ENCODE measurements at regions not wholly inside any gene's neighbourhood (a gene's known extent, or its start where the extent isn't known, plus 50 kb on each side); places are given as distances from the start of the nearest gene placed in this dataset.
"Not testable (repeated sequence)": the region's sequence is repeated elsewhere in the genome, so short reads cannot be mapped to it uniquely, and the experiment has no call there.

- no peaks in the 10 kb centered on the region for H3K79me1 ChIP-seq (replicated peaks; ENCODE audit: low read length, poor library complexity, severe bottlenecking)
- no peak overlapping the region for H2AFZ ChIP-seq (ENCODE audit: low read depth, low read length)
These were observed 177.8 kb downstream of the NPFFR2 start for GRCh38 chr4:72209600-72209999.

GRCh38 chr4:72213763-72214162, 182.0 kb downstream of the NPFFR2 start:
- WGBS: 77% methylated on average over 5 of the region's 5 CpGs
- not testable (repeated sequence) for H3K9ac ChIP-seq (ENCODE audit: low read length); H3K23ac ChIP-seq (ENCODE audit: low read length in 2 of 2); H3K27me3 ChIP-seq (ENCODE audit: control insufficient read depth in 1 of 2, insufficient read depth in 1 of 2, low read length in 2 of 2); H3K14ac ChIP-seq (ENCODE audit: low read length in 2 of 2); H3K79me1 ChIP-seq (replicated peaks; ENCODE audit: low read length, poor library complexity, severe bottlenecking); H4K8ac ChIP-seq (ENCODE audit: low read length); H2AK5ac ChIP-seq (ENCODE audit: low read length, severe bottlenecking); H2BK5ac ChIP-seq (ENCODE audit: low read depth, low read length, poor library complexity, severe bottlenecking); H3K4me3 ChIP-seq (ENCODE audit: insufficient read depth in 1 of 2, low read depth in 1 of 2, low read length in 2 of 2); H2BK120ac ChIP-seq (ENCODE audit: low read depth, low read length); H3K36me3 ChIP-seq (ENCODE audit: control insufficient read depth in 1 of 2, insufficient read depth in 2 of 2, low read depth in 1 of 2, low read length in 2 of 2); H3K4me1 ChIP-seq (ENCODE audit: control insufficient read depth, insufficient read depth, low read depth, low read length); H4K91ac ChIP-seq (ENCODE audit: low read length); H3K27ac ChIP-seq (ENCODE audit: low read length, poor library complexity, severe bottlenecking); H3K4ac ChIP-seq (ENCODE audit: low read depth in 1 of 2, low read length in 2 of 2); H2AFZ ChIP-seq (ENCODE audit: low read depth, low read length); H3K18ac ChIP-seq (ENCODE audit: low read depth in 1 of 2, low read length in 2 of 2); H2BK12ac ChIP-seq (ENCODE audit: low read length in 2 of 2); H2BK15ac ChIP-seq (ENCODE audit: low read depth, poor library complexity, severe bottlenecking); H3K4me2 ChIP-seq (ENCODE audit: low read length, poor library complexity, severe bottlenecking); DNase-seq; H3K9me3 ChIP-seq (ENCODE audit: control insufficient read depth, low read length)

More at GRCh38 chr4:72209600-72209999, 177.8 kb downstream of the NPFFR2 start:
- Histone ChIP-seq H3K14ac (ENCODE audit: low read length in 2 of 2) (no peak overlapping the region), H2BK15ac (ENCODE audit: low read depth, poor library complexity, severe bottlenecking) (no peak overlapping the region), H4K8ac (ENCODE audit: low read length) (no peak overlapping the region), H4K91ac (ENCODE audit: low read length) (no peak overlapping the region), H3K9me3 (ENCODE audit: control insufficient read depth, low read length) (no peaks in the 10 kb centered on the region), H3K9ac (ENCODE audit: low read length) (no peak overlapping the region), H2BK12ac (ENCODE audit: low read length in 2 of 2) (no peak overlapping the region), H3K4me3 (ENCODE audit: insufficient read depth in 1 of 2, low read depth in 1 of 2, low read length in 2 of 2) (no peak overlapping the region), H2BK5ac (ENCODE audit: low read depth, low read length, poor library complexity, severe bottlenecking) (no peak overlapping the region), H3K4me2 (ENCODE audit: low read length, poor library complexity, severe bottlenecking) (no peak overlapping the region), H3K23ac (ENCODE audit: low read length in 2 of 2) (no peak overlapping the region), H3K18ac (ENCODE audit: low read depth in 1 of 2, low read length in 2 of 2) (no peak overlapping the region), H2AK5ac (ENCODE audit: low read length, severe bottlenecking) (no peak overlapping the region), H3K36me3 (ENCODE audit: control insufficient read depth in 1 of 2, insufficient read depth in 2 of 2, low read depth in 1 of 2, low read length in 2 of 2) (no peaks in the 10 kb centered on the region), H3K4ac (ENCODE audit: low read depth in 1 of 2, low read length in 2 of 2) (no peak overlapping the region), H3K4me1 (ENCODE audit: control insufficient read depth, insufficient read depth, low read depth, low read length) (no peaks in the 10 kb centered on the region), H3K27ac (ENCODE audit: low read length, poor library complexity, severe bottlenecking) (no peak overlapping the region), H3K27me3 (ENCODE audit: control insufficient read depth in 1 of 2, insufficient read depth in 1 of 2, low read length in 2 of 2) (no peaks in the 10 kb centered on the region), H2BK120ac (ENCODE audit: low read depth, low read length) (no peak overlapping the region)
- DNase-seq: no peak

DNA sequence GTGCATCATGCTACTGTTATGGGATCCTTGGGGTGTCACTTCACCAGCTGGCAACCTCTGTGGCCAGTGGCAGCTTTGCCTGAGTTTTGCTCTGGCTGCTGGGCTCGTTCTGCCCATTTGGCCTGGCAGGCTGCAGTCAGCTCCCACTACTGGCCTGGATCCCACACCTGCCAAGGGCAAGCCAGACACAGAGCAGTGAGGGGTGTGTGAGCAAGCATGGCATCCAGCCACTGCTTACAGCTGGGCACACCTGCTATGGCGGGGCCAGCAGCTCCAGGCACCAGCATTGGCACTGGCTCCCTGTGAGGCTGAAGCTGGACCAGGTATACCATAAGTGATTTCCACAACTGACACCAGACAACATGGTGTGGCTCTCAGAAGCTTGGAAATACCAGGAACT, 183.4 kb downstream of the NPFFR2 start:
- H3K14ac ChIP-seq (ENCODE audit: low read length in 2 of 2): no peak overlapping the region
- H3K4me2 ChIP-seq (ENCODE audit: low read length, poor library complexity, severe bottlenecking): no peak overlapping the region
- no peak overlapping the region for H4K91ac ChIP-seq (ENCODE audit: low read length)
- no peak overlapping the region for H2BK120ac ChIP-seq (ENCODE audit: low read depth, low read length)
- H2AFZ ChIP-seq (ENCODE audit: low read depth, low read length): no peak overlapping the region
- H2AK5ac ChIP-seq (ENCODE audit: low read length, severe bottlenecking): no peak overlapping the region
- peaks cover 4% of the 10 kb centered on the region for H3K9me3 ChIP-seq (ENCODE audit: control insufficient read depth, low read length)
- H3K4ac ChIP-seq (ENCODE audit: low read depth in 1 of 2, low read length in 2 of 2): no peak overlapping the region
- H3K9ac ChIP-seq (ENCODE audit: low read length): no peak overlapping the region
- no peak overlapping the region for H2BK5ac ChIP-seq (ENCODE audit: low read depth, low read length, poor library complexity, severe bottlenecking)
- WGBS: 65% methylated on average over 2 of the region's 2 CpGs
- no peak overlapping the region for H2BK15ac ChIP-seq (ENCODE audit: low read depth, poor library complexity, severe bottlenecking)
- no peak overlapping the region for H3K23ac ChIP-seq (ENCODE audit: low read length in 2 of 2)
- H3K36me3 ChIP-seq (ENCODE audit: control insufficient read depth in 1 of 2, insufficient read depth in 2 of 2, low read depth in 1 of 2, low read length in 2 of 2): no peaks in the 10 kb centered on the region
- H2BK12ac ChIP-seq (ENCODE audit: low read length in 2 of 2): no peak overlapping the region
- H3K27me3 ChIP-seq (ENCODE audit: control insufficient read depth in 1 of 2, insufficient read depth in 1 of 2, low read length in 2 of 2): no peaks in the 10 kb centered on the region
- H3K4me1 ChIP-seq (ENCODE audit: control insufficient read depth, insufficient read depth, low read depth, low read length): peaks cover 1% of the 10 kb centered on the region
- no peak overlapping the region for H3K18ac ChIP-seq (ENCODE audit: low read depth in 1 of 2, low read length in 2 of 2)
- no peak for DNase-seq
- no peaks in the 10 kb centered on the region for H3K79me1 ChIP-seq (replicated peaks; ENCODE audit: low read length, poor library complexity, severe bottlenecking)
- no peak overlapping the region for H3K4me3 ChIP-seq (ENCODE audit: insufficient read depth in 1 of 2, low read depth in 1 of 2, low read length in 2 of 2)
- H4K8ac ChIP-seq (ENCODE audit: low read length): no peak overlapping the region
- H3K27ac ChIP-seq (ENCODE audit: low read length, poor library complexity, severe bottlenecking): no peak overlapping the region

GRCh38 chr4:72216539-72217277, 184.9 kb downstream of the NPFFR2 start:
- Histone ChIP-seq H3K27me3 (ENCODE audit: control insufficient read depth in 1 of 2, insufficient read depth in 1 of 2, low read length in 2 of 2) (no peaks in the 10 kb centered on the region), H3K23ac (ENCODE audit: low read length in 2 of 2) (no peak overlapping the region), H2BK12ac (ENCODE audit: low read length in 2 of 2) (no peak overlapping the region)

More at GRCh38 chr4:72216539-72217277, 184.9 kb downstream of the NPFFR2 start:
- WGBS: 89% methylated on average over 7 of the region's 7 CpGs
- Histone ChIP-seq H4K91ac (ENCODE audit: low read length) (no peak overlapping the region), H3K4me3 (ENCODE audit: insufficient read depth in 1 of 2, low read depth in 1 of 2, low read length in 2 of 2) (no peak overlapping the region), H4K8ac (ENCODE audit: low read length) (no peak overlapping the region), H3K4ac (ENCODE audit: low read depth in 1 of 2, low read length in 2 of 2) (no peak overlapping the region), H3K79me1 (replicated peaks; ENCODE audit: low read length, poor library complexity, severe bottlenecking) (no peaks in the 10 kb centered on the region), H2AFZ (ENCODE audit: low read depth, low read length) (peak overlapping the region; percentile 2), H3K18ac (ENCODE audit: low read depth in 1 of 2, low read length in 2 of 2) (no peak overlapping the region), H2BK120ac (ENCODE audit: low read depth, low read length) (no peak overlapping the region), H3K4me1 (ENCODE audit: control insufficient read depth, insufficient read depth, low read depth, low read length) (peaks cover 1% of the 10 kb centered on the region), H3K9ac (ENCODE audit: low read length) (no peak overlapping the region), H3K27ac (ENCODE audit: low read length, poor library complexity, severe bottlenecking) (no peak overlapping the region), H2BK15ac (ENCODE audit: low read depth, poor library complexity, severe bottlenecking) (no peak overlapping the region), H3K4me2 (ENCODE audit: low read length, poor library complexity, severe bottlenecking) (no peak overlapping the region), H3K36me3 (ENCODE audit: control insufficient read depth in 1 of 2, insufficient read depth in 2 of 2, low read depth in 1 of 2, low read length in 2 of 2) (no peaks in the 10 kb centered on the region), H2AK5ac (ENCODE audit: low read length, severe bottlenecking) (no peak overlapping the region), H2BK5ac (ENCODE audit: low read depth, low read length, poor library complexity, severe bottlenecking) (no peak overlapping the region), H3K14ac (ENCODE audit: low read length in 2 of 2) (peak overlapping the region in 1 of 2 experiments; percentile 30), H3K9me3 (ENCODE audit: control insufficient read depth, low read length) (peaks cover 4% of the 10 kb centered on the region)
- no peak for DNase-seq
